Smooth muscle cell (in vitro differentiated cells): ENCODE measurements at regions not wholly inside any gene's neighbourhood (a gene's known extent, or its start where the extent isn't known, plus 50 kb on each side); places are given as distances from the start of the nearest gene placed in this dataset.

ENCODE experiments used
- DNase-seq: peaks from one replicate; lab custom pipeline; 2025; ENCODE audit not compliant: unreplicated experiment; lab: John Stamatoyannopoulos, UW
- H2AFZ ChIP-seq: fragments of 200-600 bp; sonication (generic); 2 replicates; pipeline ENCODE4 v1.6.0; 2016; ENCODE audit warnings: antibody characterized with exemption, low read depth, mild to moderate bottlenecking
- H3F3A ChIP-seq: fragments of 200-600 bp; sonication (generic); 2 replicates; pipeline ENCODE4 v1.6.0; 2017; ENCODE audit warnings: antibody characterized with exemption, low read depth
- H3K27ac ChIP-seq: fragments of 200-600 bp; sonication (generic); 2 replicates; pipeline ENCODE4 v1.5.1; 2016; ENCODE audit warnings: low read depth, mild to moderate bottlenecking
- H3K27me3 ChIP-seq: fragments of 200-600 bp; sonication (generic); 2 replicates; pipeline ENCODE4 v1.6.1; 2016; ENCODE audit warnings: low read depth, mild to moderate bottlenecking
- H3K36me3 ChIP-seq: fragments of 200-600 bp; sonication (generic); 2 replicates; pipeline ENCODE4 v1.5.1; 2016; ENCODE audit warnings: low read depth
- H3K4me1 ChIP-seq: fragments of 200-600 bp; sonication (generic); 2 replicates; pipeline ENCODE4 v1.5.1; 2016; ENCODE audit warnings: low read depth
- H3K4me2 ChIP-seq: fragments of 200-600 bp; sonication (generic); 2 replicates; pipeline ENCODE4 v1.6.0; 2016; ENCODE audit warnings: mild to moderate bottlenecking
- H3K4me3 ChIP-seq: fragments of 200-600 bp; sonication (generic); 2 replicates; pipeline ENCODE4 v1.5.1; 2016; ENCODE audit warnings: mild to moderate bottlenecking
- H3K79me2 ChIP-seq: fragments of 200-600 bp; sonication (generic); 2 replicates; pipeline ENCODE4 v1.6.0; 2016; ENCODE audit warnings: low read depth, mild to moderate bottlenecking
- H3K9ac ChIP-seq: fragments of 200-600 bp; sonication (generic); 2 replicates; pipeline ENCODE4 v1.6.0; 2016; ENCODE audit warnings: low read depth
- H3K9me3 ChIP-seq: fragments of 200-600 bp; sonication (generic); replicated peaks from 2 replicates; pipeline ENCODE4 v1.5.1; 2016; ENCODE audit warnings: low read depth
- H4K20me1 ChIP-seq: fragments of 200-600 bp; sonication (generic); 2 replicates; pipeline ENCODE4 v1.6.0; 2016; ENCODE audit warnings: low read depth
- WGBS: methylation state at CpG from one replicate; pipeline ENCODE4 v1.1.7; 2016; ENCODE audit warnings: low lambda C conversion rate; 5-methylcytosine and 5-hydroxymethylcytosine counted together
- TF ChIP-seq, protein P1 (sequence below): fragments of 200-600 bp; sonication (generic); IDR thresholded peaks from 2 replicates; pipeline ENCODE4 v1.5.1; 2017; ENCODE audit warnings: borderline replicate concordance, mild to moderate bottlenecking, antibody characterized with exemption; ENCODE audit not compliant: insufficient read depth, poor library complexity, severe bottlenecking

GRCh38 chr3:99240700-99241099 is 339.2 kb upstream of the DCBLD2 start:
- DNase-seq: no peak
- no peaks in the 10 kb centered on the region for H4K20me1 ChIP-seq
- H3K36me3 ChIP-seq: no peaks in the 10 kb centered on the region
- H3K4me2 ChIP-seq: no peak overlapping the region
- peaks cover 7% of the 10 kb centered on the region for H3K4me1 ChIP-seq
- H3K4me3 ChIP-seq: no peak overlapping the region
- TF ChIP-seq, protein P1, sequence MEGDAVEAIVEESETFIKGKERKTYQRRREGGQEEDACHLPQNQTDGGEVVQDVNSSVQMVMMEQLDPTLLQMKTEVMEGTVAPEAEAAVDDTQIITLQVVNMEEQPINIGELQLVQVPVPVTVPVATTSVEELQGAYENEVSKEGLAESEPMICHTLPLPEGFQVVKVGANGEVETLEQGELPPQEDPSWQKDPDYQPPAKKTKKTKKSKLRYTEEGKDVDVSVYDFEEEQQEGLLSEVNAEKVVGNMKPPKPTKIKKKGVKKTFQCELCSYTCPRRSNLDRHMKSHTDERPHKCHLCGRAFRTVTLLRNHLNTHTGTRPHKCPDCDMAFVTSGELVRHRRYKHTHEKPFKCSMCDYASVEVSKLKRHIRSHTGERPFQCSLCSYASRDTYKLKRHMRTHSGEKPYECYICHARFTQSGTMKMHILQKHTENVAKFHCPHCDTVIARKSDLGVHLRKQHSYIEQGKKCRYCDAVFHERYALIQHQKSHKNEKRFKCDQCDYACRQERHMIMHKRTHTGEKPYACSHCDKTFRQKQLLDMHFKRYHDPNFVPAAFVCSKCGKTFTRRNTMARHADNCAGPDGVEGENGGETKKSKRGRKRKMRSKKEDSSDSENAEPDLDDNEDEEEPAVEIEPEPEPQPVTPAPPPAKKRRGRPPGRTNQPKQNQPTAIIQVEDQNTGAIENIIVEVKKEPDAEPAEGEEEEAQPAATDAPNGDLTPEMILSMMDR: no peak
- no peak overlapping the region for H3K9ac ChIP-seq
- no peaks in the 10 kb centered on the region for H3F3A ChIP-seq
- H3K9me3 ChIP-seq: no peaks in the 10 kb centered on the region
- H3K27me3 ChIP-seq: no peaks in the 10 kb centered on the region
- no peaks in the 10 kb centered on the region for H3K79me2 ChIP-seq
- WGBS: 56% methylated on average over 2 of the region's 2 CpGs
- H2AFZ ChIP-seq: no peak overlapping the region
- peak overlapping the region; percentile 49 for H3K27ac ChIP-seq

DNA sequence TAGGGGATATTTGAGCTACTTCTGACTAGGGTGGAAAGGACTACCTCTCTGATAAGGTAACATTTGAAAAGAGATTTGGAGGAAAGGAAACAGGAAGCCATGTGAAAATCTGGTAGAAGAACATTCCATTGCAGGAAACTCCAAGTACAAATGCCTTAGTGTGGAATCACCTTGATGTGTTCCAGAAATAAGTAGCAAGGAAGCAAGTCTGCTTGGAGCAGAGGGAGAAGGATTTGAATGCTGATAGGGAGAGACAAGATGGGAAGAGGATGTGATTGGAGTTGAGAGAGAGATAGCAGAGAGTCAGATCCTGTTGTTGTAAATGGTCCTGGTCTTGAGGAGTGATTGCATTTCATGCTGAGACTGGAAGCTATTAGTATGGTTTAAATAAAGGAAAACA is 335.1 kb upstream of the DCBLD2 start:
- Histone ChIP-seq H4K20me1 (no peaks in the 10 kb centered on the region), H3K4me1 (peaks cover 7% of the 10 kb centered on the region), H3K9me3 (no peaks in the 10 kb centered on the region), H3K27me3 (no peaks in the 10 kb centered on the region), H2AFZ (no peak overlapping the region), H3K9ac (no peak overlapping the region), H3K36me3 (no peaks in the 10 kb centered on the region), H3K4me3 (no peak overlapping the region), H3K27ac (no peak overlapping the region), H3K4me2 (no peak overlapping the region), H3K79me2 (no peaks in the 10 kb centered on the region), H3F3A (no peaks in the 10 kb centered on the region)
- TF ChIP-seq, protein P1: no peak
- DNase-seq: no peak

DNA sequence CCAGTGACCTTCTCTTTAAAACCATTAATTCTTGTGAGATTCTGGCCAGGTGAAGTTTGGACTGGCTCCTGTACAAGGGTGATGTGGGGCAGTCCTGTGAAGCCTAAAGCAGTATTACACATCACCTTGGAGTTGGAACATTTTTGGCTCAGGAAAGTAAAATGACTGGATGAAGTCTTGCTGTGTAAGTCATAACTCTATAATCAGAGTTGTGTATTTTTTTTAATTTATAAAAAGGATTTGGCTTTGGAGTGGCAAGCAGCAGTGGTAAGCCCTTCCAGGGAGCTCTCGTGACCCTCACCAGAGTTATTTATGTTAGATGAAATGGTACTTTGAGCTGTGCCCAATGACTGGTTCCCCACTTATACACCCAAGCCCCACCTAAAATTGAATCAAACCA is 331.2 kb upstream of the DCBLD2 start:
- Histone ChIP-seq H3K27ac (no peak overlapping the region), H3K9ac (no peak overlapping the region), H3K27me3 (no peaks in the 10 kb centered on the region), H3K4me1 (no peaks in the 10 kb centered on the region), H2AFZ (no peak overlapping the region), H3K36me3 (no peaks in the 10 kb centered on the region), H3K79me2 (no peaks in the 10 kb centered on the region), H3K4me2 (no peak overlapping the region), H4K20me1 (no peaks in the 10 kb centered on the region), H3K4me3 (no peak overlapping the region), H3F3A (no peaks in the 10 kb centered on the region), H3K9me3 (no peaks in the 10 kb centered on the region)
- TF ChIP-seq, protein P1: no peak
- no peak for DNase-seq
- 91% methylated on average over 1 of the region's 1 CpG for WGBS

DNA sequence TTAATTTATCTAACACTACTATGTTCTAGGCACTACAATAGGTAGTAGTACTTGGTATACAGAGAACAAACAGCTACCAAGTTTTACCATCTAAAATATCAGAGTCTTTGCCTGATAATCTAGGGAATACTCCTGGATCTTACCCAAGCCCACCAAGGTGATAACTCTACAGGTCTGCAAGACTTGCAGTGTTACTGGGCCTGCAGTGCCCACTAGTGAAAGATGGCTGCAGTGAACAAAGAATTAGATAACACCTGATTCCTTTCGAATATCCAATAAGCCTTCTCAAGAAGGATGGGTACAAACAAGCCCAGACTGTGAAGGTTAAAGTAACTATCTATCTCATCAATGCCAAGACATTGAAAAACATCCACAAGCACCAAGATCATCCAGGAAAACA is 317.0 kb upstream of the DCBLD2 start:
- DNase-seq: no peak
- Histone ChIP-seq H4K20me1 (no peaks in the 10 kb centered on the region), H3K79me2 (no peaks in the 10 kb centered on the region), H3K9ac (no peak overlapping the region), H2AFZ (no peak overlapping the region), H3K4me3 (no peak overlapping the region), H3K9me3 (no peaks in the 10 kb centered on the region), H3K4me2 (no peak overlapping the region), H3K4me1 (no peaks in the 10 kb centered on the region), H3K36me3 (no peaks in the 10 kb centered on the region), H3F3A (no peaks in the 10 kb centered on the region), H3K27ac (no peak overlapping the region), H3K27me3 (peaks cover 4% of the 10 kb centered on the region)
- WGBS: 88% methylated on average over 1 of the region's 1 CpG
- TF ChIP-seq, protein P1: no peak
